GM19467 (cell line): ENCODE measurements at regions not wholly inside any gene's neighbourhood (a gene's known extent, or its start where the extent isn't known, plus 50 kb on each side); places are given as distances from the start of the nearest gene placed in this dataset.
A peak's percentile ranks its signal among the peaks of the same experiment; 100 is the strongest.
"Not testable (repeated sequence)": the region's sequence is repeated elsewhere in the genome, so short reads cannot be mapped to it uniquely, and the experiment has no call there.

Source experiments
- ATAC-seq: cut with Tn5 transposase; IDR thresholded peaks from one replicate; pipeline ENCODE4 v1.9.1; 2021; ENCODE audit warnings: mild to moderate bottlenecking, moderate library complexity; ENCODE audit not compliant: unreplicated experiment

- ATAC-seq: not testable (repeated sequence)
Measured at GRCh38 chr10:30703446-30703845, 73.9 kb upstream of the LYZL2 start.

GRCh38 chr10:30702860-30703259, 73.3 kb upstream of the LYZL2 start:
- no peak for ATAC-seq

GRCh38 chr10:30701451-30702173, 72.1 kb upstream of the LYZL2 start:
- ATAC-seq: peak; percentile 50

GRCh38 chr10:30697806-30698205, 68.3 kb upstream of the LYZL2 start:
- no peak for ATAC-seq

DNA sequence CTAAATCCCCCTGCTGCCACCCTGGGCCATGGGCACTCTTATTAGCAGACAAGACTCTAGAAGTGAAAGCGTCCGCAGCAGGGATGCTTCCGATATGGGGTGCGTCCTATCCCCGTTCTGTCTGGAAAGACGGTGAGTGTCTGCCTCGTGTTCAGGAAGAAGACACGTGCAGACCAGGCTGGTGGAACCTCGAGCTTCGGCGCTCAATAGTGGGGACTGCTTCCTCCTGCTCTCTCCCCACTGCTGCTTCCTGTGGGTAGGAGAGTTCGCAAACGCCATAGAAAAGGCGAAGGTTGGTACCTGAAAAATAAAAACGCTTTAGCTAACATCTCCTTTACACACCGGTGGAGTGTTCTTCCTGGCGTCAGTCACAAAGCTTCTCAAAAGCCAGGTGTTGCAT, 67.7 kb upstream of the LYZL2 start:
- ATAC-seq: not testable (repeated sequence)

DNA sequence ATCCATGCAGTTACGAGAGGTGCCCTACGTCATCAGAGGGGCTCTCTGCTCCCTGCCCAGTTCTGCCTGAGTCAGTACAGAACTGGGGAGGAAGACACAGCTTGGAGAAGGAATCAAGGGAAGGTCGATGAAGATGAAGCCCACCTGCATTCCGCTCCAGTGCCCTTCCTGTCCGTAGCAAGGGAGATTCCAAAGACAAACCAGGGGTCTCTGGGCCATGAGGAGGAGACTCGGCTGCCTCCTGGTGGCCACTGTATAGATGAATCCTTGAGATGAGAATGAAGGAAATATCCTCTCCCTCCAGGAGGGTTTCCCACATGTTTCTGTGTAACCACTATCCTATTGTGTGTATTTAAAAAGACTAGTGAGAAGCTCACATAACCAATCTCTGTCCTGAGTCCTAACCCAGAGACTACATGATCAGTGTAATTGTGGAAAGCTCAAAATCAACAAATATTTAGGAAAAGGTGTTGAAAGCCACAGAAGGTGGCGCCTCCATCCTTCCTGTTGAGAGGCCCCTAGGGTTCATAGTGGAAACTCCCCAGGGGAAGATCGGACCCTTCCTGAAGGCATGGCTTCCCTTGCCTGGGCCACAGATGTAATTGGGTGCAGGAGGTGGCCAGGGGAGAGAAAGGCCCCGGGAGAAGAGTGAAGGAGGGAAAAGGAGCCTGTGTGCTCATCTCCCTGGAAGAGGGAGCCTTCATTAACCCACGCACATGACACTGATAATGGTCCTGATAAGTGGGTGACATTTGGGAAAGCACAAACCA, 67.0 kb upstream of the LYZL2 start:
- not testable (repeated sequence) for ATAC-seq

DNA sequence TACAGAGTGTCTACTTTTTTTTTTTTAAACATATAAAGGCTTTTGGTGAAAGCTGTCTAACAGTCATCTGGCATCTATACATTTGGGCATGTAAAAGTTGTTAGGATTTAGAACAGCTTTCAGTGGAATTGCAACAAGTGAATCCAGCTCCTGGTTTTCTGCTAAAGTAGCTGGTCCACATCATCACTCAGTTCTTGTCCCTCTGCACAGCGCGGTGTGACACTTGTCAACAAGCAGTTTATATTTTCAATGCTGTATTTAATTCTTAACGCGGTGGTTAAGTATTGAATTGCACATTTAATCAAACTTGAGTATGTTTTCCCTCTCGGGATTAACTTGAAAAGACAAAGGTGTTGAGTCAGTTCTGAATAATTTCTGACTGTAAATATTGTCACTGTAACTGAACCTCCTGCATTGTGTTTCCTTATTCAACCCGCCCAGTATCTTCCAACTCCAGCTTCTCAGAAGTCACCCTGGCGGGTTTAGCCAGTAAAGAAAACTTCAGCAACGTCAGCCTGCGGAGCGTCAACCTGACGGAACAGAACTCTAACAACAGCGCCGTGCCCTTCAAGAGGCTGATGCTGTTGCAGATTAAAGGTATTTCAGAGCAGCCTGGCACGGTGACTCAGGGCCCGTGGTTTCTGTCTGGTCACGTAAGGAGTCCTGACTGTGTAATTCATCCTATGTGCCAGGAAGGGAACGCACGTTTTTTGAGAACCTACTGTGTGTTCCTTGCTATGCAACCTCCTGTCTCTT, 66.1 kb upstream of the LYZL2 start:
- not testable (repeated sequence) for ATAC-seq

DNA sequence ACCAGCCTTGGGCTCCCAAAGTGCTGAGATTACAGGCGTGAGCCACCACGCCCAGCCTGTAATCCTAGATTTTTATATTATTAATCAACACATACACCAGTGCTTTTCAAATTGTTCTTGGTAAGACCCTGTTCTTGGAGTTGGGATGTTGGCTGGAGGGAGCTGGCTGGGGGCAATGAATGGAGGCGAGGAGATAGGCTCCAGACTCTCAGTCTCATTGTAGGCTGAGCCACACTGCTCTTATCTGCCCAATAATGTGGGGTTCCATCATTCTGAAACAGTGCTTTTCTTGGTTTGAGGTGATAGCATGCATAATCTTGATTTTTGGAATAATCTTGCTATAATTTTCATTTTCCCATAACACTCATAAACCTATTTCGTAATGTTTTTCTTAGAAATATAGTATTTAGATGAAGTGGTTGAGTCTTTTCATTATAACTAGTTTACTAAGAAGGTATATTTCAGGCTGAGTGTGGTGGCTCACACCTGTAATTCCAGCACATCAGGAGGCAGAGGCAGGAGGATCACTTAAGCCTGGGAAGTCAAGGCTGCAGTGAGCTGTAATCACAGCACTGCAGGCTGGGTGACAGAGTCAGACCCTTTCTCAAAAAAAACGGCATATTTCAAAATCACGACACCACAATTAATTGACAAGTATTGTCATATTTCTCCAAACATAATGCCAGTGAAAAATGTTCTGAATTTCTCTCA, 65.1 kb upstream of the LYZL2 start:
- no peak for ATAC-seq

DNA sequence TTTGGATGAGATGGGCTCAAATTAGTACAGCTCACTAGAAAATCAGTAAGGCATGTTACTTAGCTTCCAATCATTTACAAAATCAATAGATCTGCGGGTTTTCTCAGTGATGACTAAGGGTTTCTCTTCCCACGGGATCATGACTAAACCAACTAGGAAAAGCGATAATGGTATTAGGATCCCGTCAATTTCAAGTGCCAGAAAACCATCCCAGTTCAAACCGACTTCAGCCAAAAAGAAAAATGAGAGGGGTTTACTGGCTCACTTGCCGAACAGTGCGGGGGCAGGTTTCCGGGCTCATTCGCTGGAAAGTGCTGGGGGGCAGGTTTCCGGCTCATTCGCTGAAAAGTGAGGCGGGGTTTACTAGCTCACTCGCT, 62.1 kb upstream of the LYZL2 start:
- no peak for ATAC-seq

DNA sequence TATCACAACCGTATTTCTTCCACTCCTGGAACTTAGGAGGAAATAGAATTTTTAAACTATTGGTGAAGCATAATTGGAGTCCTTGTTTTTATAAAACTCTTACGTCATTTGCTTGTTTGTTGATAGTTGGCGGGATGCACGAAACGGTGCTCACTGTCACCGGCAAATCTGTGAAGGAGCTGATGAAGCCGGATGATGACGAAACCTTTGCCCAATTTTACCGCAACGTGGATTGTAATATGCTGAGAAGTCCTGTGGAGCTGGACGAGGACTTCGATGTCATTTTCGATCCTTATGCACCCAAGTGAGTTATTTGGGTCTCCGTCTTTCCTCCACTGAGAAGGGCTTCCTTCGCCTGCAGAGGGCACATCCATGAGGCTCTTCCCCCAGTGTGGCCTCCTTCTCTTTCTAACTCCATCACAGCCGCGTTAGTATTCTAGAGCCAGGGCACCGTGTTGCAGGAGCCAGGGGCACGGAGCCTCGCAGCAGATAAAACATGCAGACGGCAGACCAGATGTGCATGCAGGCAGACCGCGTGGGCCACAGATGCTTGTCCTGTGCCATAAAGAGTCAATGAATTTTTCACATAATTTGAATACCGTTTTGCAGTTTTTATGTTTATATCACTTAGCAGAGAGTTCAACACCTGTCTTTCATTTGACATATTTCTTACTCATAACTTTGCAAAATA, 61.5 kb upstream of the LYZL2 start:
- ATAC-seq: not testable (repeated sequence)

DNA sequence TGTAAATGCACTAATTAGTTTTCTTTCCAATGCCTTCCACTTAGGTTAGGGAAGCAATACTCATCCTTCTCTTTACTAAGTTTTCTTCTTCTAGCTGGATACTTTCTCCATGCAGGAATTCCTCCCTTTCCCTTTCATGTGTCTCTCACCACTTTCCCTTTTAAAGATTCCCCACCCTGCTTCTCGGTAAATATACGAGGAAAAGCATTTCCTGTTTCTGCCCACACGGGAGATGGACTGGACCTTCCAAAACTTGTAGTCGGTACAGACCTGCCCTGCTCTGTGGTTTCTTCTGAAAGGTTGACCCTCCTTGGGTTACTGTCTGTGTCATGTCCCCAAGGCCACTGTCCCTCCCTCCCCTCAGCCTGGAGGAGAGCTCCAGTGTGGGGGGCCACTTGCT, 58.9 kb upstream of the LYZL2 start:
- ATAC-seq: no peak

GRCh38 chr10:30687698-30688213, 58.2 kb upstream of the LYZL2 start:
- ATAC-seq: peak; percentile 60

DNA sequence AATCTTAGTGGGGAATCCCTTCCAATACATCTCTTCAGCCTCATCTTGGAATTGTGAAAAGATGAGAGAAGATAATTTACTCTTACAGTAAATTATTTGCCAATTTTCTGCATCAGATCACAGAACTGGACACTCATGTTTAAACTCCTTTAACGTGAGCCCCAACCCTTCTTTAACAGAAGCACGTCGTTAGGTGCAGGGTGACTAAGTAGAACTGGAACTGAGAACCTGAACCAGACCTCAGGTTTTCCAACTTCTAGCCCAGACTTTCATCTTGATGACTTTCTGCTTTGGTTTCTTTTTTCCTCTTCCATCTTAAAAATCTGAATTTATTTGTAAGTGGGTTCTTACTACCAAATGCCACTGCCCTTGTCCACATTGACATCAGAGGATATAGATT, 57.2 kb upstream of the LYZL2 start:
- no peak for ATAC-seq

- no peak for ATAC-seq
Measured at GRCh38 chr10:30683496-30683895, 53.9 kb upstream of the LYZL2 start.

DNA sequence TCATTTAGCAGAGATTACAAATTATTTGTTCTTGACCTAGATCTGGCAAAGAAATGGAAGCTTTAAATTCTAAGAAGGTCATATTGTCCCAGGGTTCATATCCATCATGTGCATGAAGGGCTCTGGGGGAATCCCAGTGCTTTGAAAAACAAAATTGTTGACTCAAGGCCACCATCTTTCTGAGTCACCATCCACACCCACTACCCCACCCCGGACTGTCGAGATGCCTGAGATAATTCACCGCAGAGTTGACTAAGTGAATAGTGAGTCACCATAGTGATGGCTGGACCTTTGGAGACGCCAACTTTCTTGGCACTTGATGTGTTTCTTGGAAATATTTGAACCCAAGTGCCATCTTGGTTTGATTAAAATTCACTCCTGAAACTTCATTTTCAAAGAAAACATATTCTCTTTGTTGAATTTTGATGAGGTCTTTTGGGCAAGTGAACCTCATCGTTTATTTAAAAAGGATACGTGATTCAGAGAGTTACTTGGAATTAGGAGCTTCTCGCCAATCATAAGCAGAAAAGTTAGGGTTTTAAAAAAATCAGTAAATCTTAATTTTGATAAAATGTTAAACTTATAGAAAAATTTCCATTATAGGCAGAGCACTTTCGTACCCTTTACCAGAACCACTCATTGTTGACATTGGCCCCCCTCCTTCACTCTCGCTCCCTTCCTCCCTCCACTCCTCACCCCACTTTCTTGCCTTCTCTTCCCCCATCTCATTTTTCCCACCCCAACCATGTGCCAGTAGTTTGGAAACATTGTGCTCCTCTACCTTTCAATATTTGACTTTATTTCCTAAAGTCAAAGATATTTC, 53.0 kb upstream of the LYZL2 start:
- not testable (repeated sequence) for ATAC-seq

- ATAC-seq: no peak
Measured at GRCh38 chr10:30680908-30681307, 51.4 kb upstream of the LYZL2 start.
